CD4-positive, CD25-positive, alpha-beta regulatory T cell (primary cell): ENCODE measurements at regions not wholly inside any gene's neighbourhood (a gene's known extent, or its start where the extent isn't known, plus 50 kb on each side); places are given as distances from the start of the nearest gene placed in this dataset.

Experiments
- ATAC-seq, 2 donors: fragments of 150-1000 bp; cut with Tn5 transposase; one replicate each; pipeline ENCODE4 v1.10.0; 2021; ENCODE audit warnings: low read depth in 2 of 2, moderate number of reproducible peaks in 2 of 2, moderate library complexity in 1 of 2
- DNase-seq, 3 donors: peaks; one replicate each; pipeline versions ENCODE4 v3.0.0 to v3.0.0-alpha.2; 2012 to 2022; ENCODE audit warnings: mixed read lengths in 1 of 3
- H3K27ac ChIP-seq: one replicate; pipeline ENCODE4 v1.7.0; 2013; ENCODE audit warnings: mild to moderate bottlenecking, low read length; ENCODE audit not compliant: insufficient read depth, poor library complexity, severe bottlenecking
- H3K27me3 ChIP-seq: one replicate; pipeline ENCODE4 v1.7.0; 2013; ENCODE audit warnings: low read length; ENCODE audit not compliant: control insufficient read depth, insufficient read depth
- H3K36me3 ChIP-seq: one replicate; pipeline ENCODE4 v1.7.0; 2013; ENCODE audit warnings: mild to moderate bottlenecking, low read length, moderate library complexity; ENCODE audit not compliant: control insufficient read depth, insufficient read depth
- H3K4me1 ChIP-seq: 2 replicates; pipeline ENCODE4 v1.7.0; 2013; ENCODE audit warnings: mild to moderate bottlenecking, low read length; ENCODE audit not compliant: insufficient read depth, control insufficient read depth, poor library complexity, severe bottlenecking
- H3K4me3 ChIP-seq: one replicate; pipeline ENCODE4 v1.7.0; 2013; ENCODE audit warnings: low read depth, mild to moderate bottlenecking, low read length, moderate library complexity
- H3K9me3 ChIP-seq, 2 experiments: 1 replicate in 1 of 2; 2 replicates in 1 of 2; pipeline ENCODE4 v1.7.0; 2013; ENCODE audit warnings: low read length in 2 of 2, mild to moderate bottlenecking in 1 of 2, moderate library complexity in 1 of 2; ENCODE audit not compliant: control insufficient read depth in 2 of 2
- H3K27ac Mint-ChIP-seq, 3 donors: one replicate each; pipeline ENCODE4 v1.8.0; 2020 to 2022; ENCODE audit warnings: mild to moderate bottlenecking in 3 of 3, mixed read lengths in 3 of 3, moderate library complexity in 2 of 3
- H3K27me3 Mint-ChIP-seq: one replicate; pipeline ENCODE4 v1.8.0; 2022; ENCODE audit warnings: mild to moderate bottlenecking, mixed read lengths
- H3K36me3 Mint-ChIP-seq: one replicate; pipeline ENCODE4 v1.8.0; 2020; ENCODE audit warnings: mixed read lengths
- H3K4me1 Mint-ChIP-seq, 4 donors: one replicate each; pipeline ENCODE4 v1.8.0; 2020 to 2022; ENCODE audit warnings: mixed read lengths in 4 of 4, mild to moderate bottlenecking in 1 of 4
- H3K4me3 Mint-ChIP-seq, 4 donors: one replicate each; pipeline ENCODE4 v1.8.0; 2020 to 2022; ENCODE audit warnings: mild to moderate bottlenecking in 4 of 4, mixed read lengths in 4 of 4, moderate library complexity in 3 of 4
- H3K9me3 Mint-ChIP-seq, 7 donors: one replicate each; pipeline ENCODE4 v1.8.0; 2020 to 2022; ENCODE audit warnings: mixed read lengths in 7 of 7, mild to moderate bottlenecking in 3 of 7, moderate library complexity in 2 of 7

GRCh38 chr18:56255381-56255780, 383.0 kb downstream of the TXNL1 start:
- peaks cover 0 to 9% (median 1%) of the 10 kb centered on the region in 7 donors for H3K9me3 Mint-ChIP-seq
- Histone ChIP-seq H3K36me3 (no peaks in the 10 kb centered on the region), H3K4me3 (no peak overlapping the region), H3K27me3 (no peaks in the 10 kb centered on the region), H3K9me3 (no peaks in the 10 kb centered on the region), H3K4me1 (no peaks in the 10 kb centered on the region), H3K27ac (no peak overlapping the region)
- no peaks in the 10 kb centered on the region for H3K27me3 Mint-ChIP-seq
- ATAC-seq, result no peak
- H3K27ac Mint-ChIP-seq, result no peak overlapping the region
- no peaks in the 10 kb centered on the region for H3K36me3 Mint-ChIP-seq
- no peak overlapping the region for H3K4me3 Mint-ChIP-seq
- no peaks in the 10 kb centered on the region for H3K4me1 Mint-ChIP-seq
- DNase-seq, result no peak

GRCh38 chr18:56252456-56252855, 385.9 kb downstream of the TXNL1 start:
- H3K9me3 Mint-ChIP-seq, result peaks cover 0 to 9% (median 3%) of the 10 kb centered on the region in 7 donors
- no peak overlapping the region for H3K27ac Mint-ChIP-seq
- no peaks in the 10 kb centered on the region for H3K27me3 ChIP-seq
- no peaks in the 10 kb centered on the region for H3K36me3 Mint-ChIP-seq
- H3K4me1 Mint-ChIP-seq, result peaks cover 0 to 3% (median 0%) of the 10 kb centered on the region in 4 donors
- no peaks in the 10 kb centered on the region for H3K4me1 ChIP-seq
- ATAC-seq (no peak), DNase-seq (no peak)
- H3K27ac ChIP-seq, result no peak overlapping the region
- no peak overlapping the region for H3K4me3 ChIP-seq
- no peaks in the 10 kb centered on the region for H3K27me3 Mint-ChIP-seq
- no peaks in the 10 kb centered on the region for H3K36me3 ChIP-seq
- no peak overlapping the region for H3K4me3 Mint-ChIP-seq
- H3K9me3 ChIP-seq, result no peaks in the 10 kb centered on the region

- no peaks in the 10 kb centered on the region for H3K36me3 ChIP-seq
- no peak for ATAC-seq
Measured at GRCh38 chr18:56248610-56249235, 389.7 kb downstream of the TXNL1 start.

GRCh38 chr18:56246916-56247315, 391.5 kb downstream of the TXNL1 start:
- H3K36me3 ChIP-seq, result no peaks in the 10 kb centered on the region
- no peaks in the 10 kb centered on the region for H3K27me3 ChIP-seq
- Mint-ChIP-seq H3K4me1 (peaks cover 0 to 3% (median 0%) of the 10 kb centered on the region in 4 donors), H3K27ac (no peak overlapping the region), H3K4me3 (no peak overlapping the region), H3K27me3 (no peaks in the 10 kb centered on the region), H3K36me3 (no peaks in the 10 kb centered on the region), H3K9me3 (peaks cover 0 to 9% (median 1%) of the 10 kb centered on the region in 7 donors)
- DNase-seq, result no peak
- no peaks in the 10 kb centered on the region for H3K9me3 ChIP-seq
- H3K4me1 ChIP-seq, result no peaks in the 10 kb centered on the region
- ATAC-seq, result no peak
- H3K4me3 ChIP-seq, result no peak overlapping the region
- H3K27ac ChIP-seq, result no peak overlapping the region

More at GRCh38 chr18:56248610-56249235, 389.7 kb downstream of the TXNL1 start:
- no peak overlapping the region for H3K4me3 ChIP-seq
- H3K27ac Mint-ChIP-seq, result no peak overlapping the region
- peaks cover 0 to 3% (median 0%) of the 10 kb centered on the region in 4 donors for H3K4me1 Mint-ChIP-seq
- no peaks in the 10 kb centered on the region for H3K9me3 ChIP-seq
- no peaks in the 10 kb centered on the region for H3K36me3 Mint-ChIP-seq
- peak in 1 of 3 donors; percentile 14 for DNase-seq
- H3K27ac ChIP-seq, result no peak overlapping the region
- H3K9me3 Mint-ChIP-seq, result peaks cover 0 to 9% (median 1%) of the 10 kb centered on the region in 7 donors
- no peak overlapping the region for H3K4me3 Mint-ChIP-seq
- no peaks in the 10 kb centered on the region for H3K4me1 ChIP-seq
- no peaks in the 10 kb centered on the region for H3K27me3 Mint-ChIP-seq
- no peaks in the 10 kb centered on the region for H3K27me3 ChIP-seq

GRCh38 chr18:56245866-56246580, 392.4 kb downstream of the TXNL1 start:
- ATAC-seq (no peak), DNase-seq (no peak)
- H3K27ac ChIP-seq, result no peak overlapping the region
- no peak overlapping the region for H3K27ac Mint-ChIP-seq
- H3K4me3 Mint-ChIP-seq, result no peak overlapping the region
- no peaks in the 10 kb centered on the region for H3K9me3 ChIP-seq
- H3K4me1 ChIP-seq, result no peaks in the 10 kb centered on the region
- H3K36me3 Mint-ChIP-seq, result no peaks in the 10 kb centered on the region
- peaks cover 0 to 9% (median 1%) of the 10 kb centered on the region in 7 donors for H3K9me3 Mint-ChIP-seq
- no peak overlapping the region for H3K4me3 ChIP-seq
- H3K27me3 Mint-ChIP-seq, result no peaks in the 10 kb centered on the region
- H3K36me3 ChIP-seq, result no peaks in the 10 kb centered on the region
- H3K4me1 Mint-ChIP-seq, result peaks cover 0 to 3% (median 0%) of the 10 kb centered on the region in 4 donors
- no peaks in the 10 kb centered on the region for H3K27me3 ChIP-seq

GRCh38 chr18:56240405-56240804, 398.0 kb downstream of the TXNL1 start:
- no peaks in the 10 kb centered on the region for H3K27me3 ChIP-seq
- no peak overlapping the region for H3K4me3 Mint-ChIP-seq
- H3K4me3 ChIP-seq, result no peak overlapping the region
- no peaks in the 10 kb centered on the region for H3K9me3 ChIP-seq
- ATAC-seq, result no peak
- no peaks in the 10 kb centered on the region for H3K36me3 Mint-ChIP-seq
- no peaks in the 10 kb centered on the region for H3K4me1 ChIP-seq
- H3K36me3 ChIP-seq, result no peaks in the 10 kb centered on the region
- DNase-seq, result no peak
- H3K27me3 Mint-ChIP-seq, result no peaks in the 10 kb centered on the region
- no peak overlapping the region for H3K27ac Mint-ChIP-seq
- H3K4me1 Mint-ChIP-seq, result no peaks in the 10 kb centered on the region
- no peak overlapping the region for H3K27ac ChIP-seq
- H3K9me3 Mint-ChIP-seq, result peaks cover 0 to 9% (median 0%) of the 10 kb centered on the region in 7 donors

GRCh38 chr18:56238576-56238975, 399.8 kb downstream of the TXNL1 start:
- Histone ChIP-seq H3K27me3 (no peaks in the 10 kb centered on the region), H3K36me3 (no peaks in the 10 kb centered on the region), H3K4me1 (no peaks in the 10 kb centered on the region), H3K27ac (no peak overlapping the region), H3K4me3 (no peak overlapping the region), H3K9me3 (no peaks in the 10 kb centered on the region)
- Mint-ChIP-seq H3K36me3 (no peaks in the 10 kb centered on the region), H3K27ac (no peak overlapping the region), H3K4me1 (no peaks in the 10 kb centered on the region), H3K27me3 (no peaks in the 10 kb centered on the region), H3K9me3 (peaks cover 0 to 10% (median 3%) of the 10 kb centered on the region in 7 donors), H3K4me3 (no peak overlapping the region)
- no peak for DNase-seq
- no peak for ATAC-seq
